Activated CD4-positive, alpha-beta memory T cell treated with anti-CD3 and anti-CD28 coated beads for 36 hours (primary cell): ENCODE measurements at regions not wholly inside any gene's neighbourhood (a gene's known extent, or its start where the extent isn't known, plus 50 kb on each side); places are given as distances from the start of the nearest gene placed in this dataset.
"Not testable (repeated sequence)": the region's sequence is repeated elsewhere in the genome, so short reads cannot be mapped to it uniquely, and the experiment has no call there.

ENCODE experiments used
- CTCF ChIA-PET: fragments of 350-600 bp; sonication (Branson Sonifier 250); formaldehyde crosslinking; loops from one replicate; lab custom pipeline; 2021; ENCODE audit warnings: antibody characterized with exemption, inconsistent platforms; lab: Charles Lee
- POLR2A ChIA-PET: fragments of 350-600 bp; sonication (Branson Sonifier 250); formaldehyde crosslinking; loops from one replicate; lab custom pipeline; 2021; ENCODE audit warnings: antibody characterized with exemption; lab: Charles Lee
- DNase-seq: peaks from one replicate; pipeline ENCODE4 v3.0.0-alpha.2; 2020
- H3K27ac Mint-ChIP-seq: one replicate; pipeline ENCODE4 v1.8.0; 2021; ENCODE audit warnings: mixed read lengths
- H3K27me3 Mint-ChIP-seq: one replicate; pipeline ENCODE4 v1.8.0; 2021; ENCODE audit warnings: mixed read lengths
- H3K36me3 Mint-ChIP-seq: one replicate; pipeline ENCODE4 v1.8.0; 2021; ENCODE audit warnings: mixed read lengths
- H3K4me1 Mint-ChIP-seq: one replicate; pipeline ENCODE4 v1.8.0; 2021; ENCODE audit warnings: low read depth, mixed read lengths
- H3K4me3 Mint-ChIP-seq: one replicate; pipeline ENCODE4 v1.8.0; 2021; ENCODE audit warnings: mild to moderate bottlenecking, mixed read lengths
- H3K9me3 Mint-ChIP-seq: one replicate; pipeline ENCODE4 v1.8.0; 2021; ENCODE audit warnings: mixed read lengths
- intact Hi-C: fragments of 100-400 bp; cut with micrococcal nuclease; formaldehyde crosslinking; loops from one replicate; pipeline ENCODE4 v1.15.1; 2023

- no peak for DNase-seq
- H3K4me1 Mint-ChIP-seq, result no peaks in the 10 kb centered on the region
- H3K4me3 Mint-ChIP-seq, result no peak overlapping the region
- ChIA-PET POLR2A (no interaction called here), CTCF (no interaction called here)
- intact Hi-C loops, result no loop called here
- no peak overlapping the region for H3K27ac Mint-ChIP-seq
- H3K27me3 Mint-ChIP-seq, result peaks cover 3% of the 10 kb centered on the region
- H3K36me3 Mint-ChIP-seq, result no peaks in the 10 kb centered on the region
- H3K9me3 Mint-ChIP-seq, result no peaks in the 10 kb centered on the region
Observed at GRCh38 chr5:62935660-62936059, 357.0 kb downstream of the LRRC70 start.

GRCh38 chr5:62934319-62934718 is 355.7 kb downstream of the LRRC70 start:
- intact Hi-C loops, result no loop called here
- no peak for DNase-seq
- Mint-ChIP-seq H3K36me3 (no peaks in the 10 kb centered on the region), H3K27me3 (peaks cover 3% of the 10 kb centered on the region), H3K4me1 (no peaks in the 10 kb centered on the region), H3K9me3 (no peaks in the 10 kb centered on the region), H3K27ac (no peak overlapping the region), H3K4me3 (no peak overlapping the region)
- ChIA-PET POLR2A (no interaction called here), CTCF (no interaction called here)

GRCh38 chr5:62933261-62933660 is 354.6 kb downstream of the LRRC70 start:
- H3K4me3 Mint-ChIP-seq, result no peak overlapping the region
- ChIA-PET POLR2A (no interaction called here), CTCF (no interaction called here)
- H3K27me3 Mint-ChIP-seq, result peaks cover 3% of the 10 kb centered on the region
- no peak for DNase-seq
- H3K9me3 Mint-ChIP-seq, result no peaks in the 10 kb centered on the region
- intact Hi-C loops, result no loop called here
- H3K27ac Mint-ChIP-seq, result no peak overlapping the region
- H3K36me3 Mint-ChIP-seq, result no peaks in the 10 kb centered on the region
- H3K4me1 Mint-ChIP-seq, result no peaks in the 10 kb centered on the region

GRCh38 chr5:62931153-62931950 is 352.7 kb downstream of the LRRC70 start:
- Mint-ChIP-seq H3K9me3 (no peaks in the 10 kb centered on the region), H3K4me3 (no peak overlapping the region), H3K27me3 (peaks cover 2% of the 10 kb centered on the region), H3K4me1 (no peaks in the 10 kb centered on the region), H3K36me3 (no peaks in the 10 kb centered on the region), H3K27ac (no peak overlapping the region)
- intact Hi-C loops, result no loop called here
- CTCF ChIA-PET, result no interaction called here
- no peak for DNase-seq
- POLR2A ChIA-PET, result no interaction called here

GRCh38 chr5:62922191-62922590 is 343.6 kb downstream of the LRRC70 start:
- H3K9me3 Mint-ChIP-seq, result peaks cover 2% of the 10 kb centered on the region
- H3K27ac Mint-ChIP-seq, result no peak overlapping the region
- intact Hi-C loops, result no loop called here
- CTCF ChIA-PET, result no interaction called here
- H3K4me1 Mint-ChIP-seq, result no peaks in the 10 kb centered on the region
- DNase-seq, result no peak
- POLR2A ChIA-PET, result no interaction called here
- no peaks in the 10 kb centered on the region for H3K36me3 Mint-ChIP-seq
- no peaks in the 10 kb centered on the region for H3K27me3 Mint-ChIP-seq
- H3K4me3 Mint-ChIP-seq, result no peak overlapping the region

- POLR2A ChIA-PET, result no interaction called here
- H3K27me3 Mint-ChIP-seq, result no peaks in the 10 kb centered on the region
- DNase-seq, result no peak
- CTCF ChIA-PET, result no interaction called here
- H3K27ac Mint-ChIP-seq, result no peak overlapping the region
- no peak overlapping the region for H3K4me3 Mint-ChIP-seq
- H3K4me1 Mint-ChIP-seq, result no peaks in the 10 kb centered on the region
- intact Hi-C loops, result no loop called here
- peaks cover 2% of the 10 kb centered on the region for H3K9me3 Mint-ChIP-seq
- H3K36me3 Mint-ChIP-seq, result no peaks in the 10 kb centered on the region
Observed at GRCh38 chr5:62920856-62921255, 342.2 kb downstream of the LRRC70 start.

- DNase-seq, result no peak
- Mint-ChIP-seq H3K9me3 (no peaks in the 10 kb centered on the region), H3K27ac (no peak overlapping the region), H3K36me3 (no peaks in the 10 kb centered on the region), H3K27me3 (no peaks in the 10 kb centered on the region), H3K4me1 (no peaks in the 10 kb centered on the region), H3K4me3 (no peak overlapping the region)
- POLR2A ChIA-PET, result no interaction called here
- CTCF ChIA-PET, result no interaction called here
- intact Hi-C loops, result no loop called here
Observed at GRCh38 chr5:62909326-62909725, 330.7 kb downstream of the LRRC70 start.

GRCh38 chr5:62902126-62902525 is 323.5 kb downstream of the LRRC70 start:
- POLR2A ChIA-PET, result no interaction called here
- Mint-ChIP-seq H3K9me3 (no peaks in the 10 kb centered on the region), H3K27ac (no peak overlapping the region), H3K4me3 (no peak overlapping the region), H3K36me3 (no peaks in the 10 kb centered on the region), H3K4me1 (no peaks in the 10 kb centered on the region), H3K27me3 (no peaks in the 10 kb centered on the region)
- DNase-seq, result no peak
- CTCF ChIA-PET, result no interaction called here
- intact Hi-C loops, result no loop called here

GRCh38 chr5:62900976-62901375 is 322.4 kb downstream of the LRRC70 start:
- ChIA-PET CTCF (no interaction called here), POLR2A (no interaction called here)
- Mint-ChIP-seq H3K36me3 (no peaks in the 10 kb centered on the region), H3K27me3 (no peaks in the 10 kb centered on the region), H3K4me3 (no peak overlapping the region), H3K4me1 (no peaks in the 10 kb centered on the region), H3K9me3 (no peaks in the 10 kb centered on the region), H3K27ac (no peak overlapping the region)
- intact Hi-C loops, result no loop called here
- no peak for DNase-seq

GRCh38 chr5:62896121-62896893 is 317.7 kb downstream of the LRRC70 start:
- Mint-ChIP-seq H3K36me3 (no peaks in the 10 kb centered on the region), H3K4me1 (no peaks in the 10 kb centered on the region), H3K27ac (no peak overlapping the region), H3K4me3 (no peak overlapping the region), H3K27me3 (no peaks in the 10 kb centered on the region), H3K9me3 (no peaks in the 10 kb centered on the region)
- ChIA-PET CTCF (no interaction called here), POLR2A (no interaction called here)
- DNase-seq, result no peak
- intact Hi-C loops, result no loop called here

- no peak overlapping the region for H3K4me3 Mint-ChIP-seq
- no peaks in the 10 kb centered on the region for H3K4me1 Mint-ChIP-seq
- DNase-seq, result no peak
- intact Hi-C loops, result no loop called here
- no peaks in the 10 kb centered on the region for H3K9me3 Mint-ChIP-seq
- no peaks in the 10 kb centered on the region for H3K27me3 Mint-ChIP-seq
- no peaks in the 10 kb centered on the region for H3K36me3 Mint-ChIP-seq
- ChIA-PET POLR2A (no interaction called here), CTCF (no interaction called here)
- no peak overlapping the region for H3K27ac Mint-ChIP-seq
Observed at GRCh38 chr5:62886603-62887315, 308.1 kb downstream of the LRRC70 start.

GRCh38 chr5:62837330-62837729 is 258.7 kb downstream of the LRRC70 start:
- DNase-seq, H3K4me1 Mint-ChIP-seq, intact Hi-C loops, H3K4me3 Mint-ChIP-seq, H3K27me3 Mint-ChIP-seq, H3K36me3 Mint-ChIP-seq, H3K27ac Mint-ChIP-seq, POLR2A ChIA-PET, CTCF ChIA-PET: not testable (repeated sequence)
- H3K9me3 Mint-ChIP-seq, result peaks cover 19% of the 10 kb centered on the region
